Right lobe of liver (tissue), 6 donors: ENCODE measurements at regions not wholly inside any gene's neighbourhood (a gene's known extent, or its start where the extent isn't known, plus 50 kb on each side); places are given as distances from the start of the nearest gene placed in this dataset.

ENCODE experiments used
- ATAC-seq, 4 donors: fragments of 200-7000 bp; cut with Tn5 transposase; one replicate each; pipeline ENCODE4 v1.9.1; 2020; ENCODE audit warnings: mild to moderate bottlenecking in 4 of 4, moderate library complexity in 4 of 4
- DNase-seq, 3 donors: peaks; one replicate each; pipeline ENCODE4 v3.0.0-alpha.2; 2020
- H3K27ac ChIP-seq, 3 donors: fragments of 200-600 bp; one replicate each; pipeline ENCODE4 v1.8.0; 2022
- H3K27me3 ChIP-seq, 2 donors: fragments of 200-600 bp; one replicate each; pipeline ENCODE4 v1.8.0; 2022
- H3K36me3 ChIP-seq, 4 donors: fragments of 200-600 bp; sonication (generic) in 1 of 4; one replicate each; pipeline versions ENCODE4 v1.5.1 to v1.8.0; 2017 to 2022; ENCODE audit warnings: control low read depth in 1 of 4
- H3K4me1 ChIP-seq, 4 donors: fragments of 200-600 bp; sonication (generic) in 1 of 4; one replicate each; pipeline versions ENCODE4 v1.5.1 to v1.8.0; 2017 to 2022; ENCODE audit warnings: control low read depth in 1 of 4
- H3K4me3 ChIP-seq, 3 donors: fragments of 200-600 bp; one replicate each; pipeline ENCODE4 v1.8.0; 2022
- H3K9me3 ChIP-seq, 4 donors: fragments of 200-600 bp; sonication (generic) in 1 of 4; one replicate each; pipeline versions ENCODE4 v1.5.1 to v1.8.0; 2017 to 2022; ENCODE audit warnings: control low read depth in 1 of 4
- CTCF ChIP-seq, 4 donors: fragments of 200-600 bp in 3 of 4; fragments of 450-650 bp in 1 of 4; IDR thresholded peaks; one replicate each; pipeline versions ENCODE4 v1.5.1 to v1.8.0; 2016 to 2022; ENCODE audit warnings: antibody characterized with exemption in 4 of 4, mild to moderate bottlenecking in 2 of 4
- POLR2A ChIP-seq: fragments of 450-650 bp; IDR thresholded peaks from one replicate; pipeline ENCODE4 v1.6.1; 2017; ENCODE audit warnings: antibody characterized with exemption, mild to moderate bottlenecking
- WGBS: methylation state at CpG from one replicate; pipeline ENCODE4 v1.1.6; 2018; ENCODE audit warnings: low coverage, low lambda C conversion rate; ENCODE audit not compliant: insufficient coverage; ENCODE audit errors: missing lambda C conversion rate; 5-methylcytosine and 5-hydroxymethylcytosine counted together
- intact Hi-C, 2 donors: fragments of 100-400 bp; cut with DNase I; formaldehyde crosslinking; loops; one replicate each; pipeline versions ENCODE4 v1.11.2 to v1.14.1; 2022
- donor health status: DM: no; HTN: yes; CAD: no.
- donor health status: DM: no; HTN: no; CAD: no.
- donor health status: DM: no; HTN: no; CAD: no.
- donor health status: DM: no; HTN: yes; CAD: no.
- donor health status: DM: no; HTN: yes; CAD: no.

- Histone ChIP-seq H3K4me3 (no peak overlapping the region), H3K27me3 (no peaks in the 10 kb centered on the region), H3K36me3 (no peaks in the 10 kb centered on the region), H3K9me3 (no peaks in the 10 kb centered on the region), H3K4me1 (no peaks in the 10 kb centered on the region), H3K27ac (no peak overlapping the region)
- DNase-seq (no peak), ATAC-seq (no peak)
- TF ChIP-seq CTCF (IDR thresholded peaks at IDR 0.05) = no peak
- no peak for TF ChIP-seq POLR2A
- 40% methylated on average over 1 of the region's 1 CpG for WGBS
- intact Hi-C loops = no loop called here
These were observed 1070.9 kb upstream of the FANCL start for GRCh38 chr2:59312029-59312428.

GRCh38 chr2:59308108-59308507 is 1067.0 kb upstream of the FANCL start:
- DNase-seq (no peak), ATAC-seq (no peak)
- no peaks in the 10 kb centered on the region for H3K36me3 ChIP-seq
- H3K27ac ChIP-seq = no peak overlapping the region
- no peaks in the 10 kb centered on the region for H3K9me3 ChIP-seq
- TF ChIP-seq POLR2A (no peak), CTCF (IDR thresholded peaks at IDR 0.05) (no peak)
- intact Hi-C loops = no loop called here
- H3K27me3 ChIP-seq = peaks cover 0 to 6% of the 10 kb centered on the region in 2 donors
- WGBS = 25% methylated on average over 4 of the region's 4 CpGs
- H3K4me3 ChIP-seq = no peak overlapping the region
- H3K4me1 ChIP-seq = no peaks in the 10 kb centered on the region

GRCh38 chr2:59307196-59307595 is 1066.1 kb upstream of the FANCL start:
- no peaks in the 10 kb centered on the region for H3K36me3 ChIP-seq
- TF ChIP-seq CTCF (IDR thresholded peaks at IDR 0.05) = no peak
- no peak for TF ChIP-seq POLR2A
- intact Hi-C loops = no loop called here
- peaks cover 0 to 6% of the 10 kb centered on the region in 2 donors for H3K27me3 ChIP-seq
- H3K27ac ChIP-seq = no peak overlapping the region
- ATAC-seq (no peak), DNase-seq (no peak)
- no peak overlapping the region for H3K4me3 ChIP-seq
- no peaks in the 10 kb centered on the region for H3K4me1 ChIP-seq
- H3K9me3 ChIP-seq = no peaks in the 10 kb centered on the region
- WGBS = 25% methylated on average over 1 of the region's 1 CpG

GRCh38 chr2:59303272-59303671 is 1062.1 kb upstream of the FANCL start:
- H3K4me3 ChIP-seq = no peak overlapping the region
- peaks cover 0 to 6% of the 10 kb centered on the region in 2 donors for H3K27me3 ChIP-seq
- no peaks in the 10 kb centered on the region for H3K9me3 ChIP-seq
- ATAC-seq (no peak), DNase-seq (no peak)
- TF ChIP-seq POLR2A (no peak), CTCF (IDR thresholded peaks at IDR 0.05) (no peak)
- no peaks in the 10 kb centered on the region for H3K4me1 ChIP-seq
- WGBS = 69% methylated on average over 4 of the region's 4 CpGs
- intact Hi-C loops = no loop called here
- H3K27ac ChIP-seq = no peak overlapping the region
- H3K36me3 ChIP-seq = no peaks in the 10 kb centered on the region

- ATAC-seq = no peak
- H3K4me1 ChIP-seq = no peaks in the 10 kb centered on the region
- H3K27me3 ChIP-seq = peaks cover 0 to 6% of the 10 kb centered on the region in 2 donors
- H3K4me3 ChIP-seq = no peak overlapping the region
- TF ChIP-seq POLR2A (no peak), CTCF (IDR thresholded peaks at IDR 0.05) (no peak)
- no peak overlapping the region for H3K27ac ChIP-seq
- intact Hi-C loops = no loop called here
- H3K9me3 ChIP-seq = no peaks in the 10 kb centered on the region
- H3K36me3 ChIP-seq = no peaks in the 10 kb centered on the region
- DNase-seq = no peak
- 73% methylated on average over 3 of the region's 3 CpGs for WGBS
These were observed 1061.6 kb upstream of the FANCL start for GRCh38 chr2:59302683-59303082.
